ENCODE measurements at regions not wholly inside any gene's neighbourhood (a gene's known extent, or its start where the extent isn't known, plus 50 kb on each side); places are given as distances from the start of the nearest gene placed in this dataset.

GRCh38 chr13:105052711-105053110 lies 1482.8 kb downstream of the EFNB2 start:
- no peak overlapping the region for H3K4me3 ChIP-seq
- no peaks in the 10 kb centered on the region for H3K27me3 ChIP-seq
- no peaks in the 10 kb centered on the region for H3K4me1 ChIP-seq
- H3K27ac ChIP-seq (replicated peaks in 1 of 4): no peak overlapping the region
- no peaks in the 10 kb centered on the region for H3K36me3 ChIP-seq
- intact Hi-C loops (cut with DNase I): no loop called here
- 96% methylated on average over 4 of the region's 4 CpGs for WGBS
- TF ChIP-seq CTCF (IDR thresholded peaks at IDR 0.05): no peak
- no peak for TF ChIP-seq EP300 (IDR thresholded peaks at IDR 0.05)
- no peak for TF ChIP-seq POLR2A (IDR thresholded peaks at IDR 0.05; ENCODE audit: low read depth)
- no peak for TF ChIP-seq POLR2AphosphoS5 (IDR thresholded peaks at IDR 0.05)
- DNase-seq (ENCODE audit: extremely low spot score): no peak
- no peaks in the 10 kb centered on the region for H3K9me3 ChIP-seq

- no peaks in the 10 kb centered on the region for H3K27me3 ChIP-seq
- H3K4me3 ChIP-seq: no peak overlapping the region
- intact Hi-C loops (cut with DNase I): no loop called here
- H3K36me3 ChIP-seq: no peaks in the 10 kb centered on the region
- no peak overlapping the region for H3K27ac ChIP-seq (replicated peaks in 1 of 4)
- no peaks in the 10 kb centered on the region for H3K4me1 ChIP-seq
- no peak for DNase-seq (ENCODE audit: extremely low spot score)
- WGBS: 66% methylated on average over 4 of the region's 4 CpGs
- H3K9me3 ChIP-seq: no peaks in the 10 kb centered on the region
- TF ChIP-seq POLR2AphosphoS5 (IDR thresholded peaks at IDR 0.05) (no peak), EP300 (IDR thresholded peaks at IDR 0.05) (no peak), POLR2A (IDR thresholded peaks at IDR 0.05; ENCODE audit: low read depth) (no peak), CTCF (IDR thresholded peaks at IDR 0.05) (no peak)
Observed at GRCh38 chr13:105050686-105051085, 1484.8 kb downstream of the EFNB2 start.

GRCh38 chr13:105048677-105049076 lies 1486.8 kb downstream of the EFNB2 start:
- TF ChIP-seq CTCF (IDR thresholded peaks at IDR 0.05) (no peak), POLR2A (IDR thresholded peaks at IDR 0.05; ENCODE audit: low read depth) (no peak), POLR2AphosphoS5 (IDR thresholded peaks at IDR 0.05) (no peak), EP300 (IDR thresholded peaks at IDR 0.05) (no peak)
- H3K4me1 ChIP-seq: no peaks in the 10 kb centered on the region
- H3K4me3 ChIP-seq: no peak overlapping the region
- H3K36me3 ChIP-seq: no peaks in the 10 kb centered on the region
- H3K9me3 ChIP-seq: no peaks in the 10 kb centered on the region
- 38% methylated on average over 1 of the region's 1 CpG for WGBS
- no peaks in the 10 kb centered on the region for H3K27me3 ChIP-seq
- H3K27ac ChIP-seq (replicated peaks in 1 of 4): no peak overlapping the region
- intact Hi-C loops (cut with DNase I): no loop called here
- no peak for DNase-seq (ENCODE audit: extremely low spot score)

GRCh38 chr13:105047676-105048295 lies 1487.7 kb downstream of the EFNB2 start:
- intact Hi-C loops (cut with DNase I): no loop called here
- H3K27ac ChIP-seq (replicated peaks in 1 of 4): no peak overlapping the region
- no peaks in the 10 kb centered on the region for H3K27me3 ChIP-seq
- no peaks in the 10 kb centered on the region for H3K9me3 ChIP-seq
- TF ChIP-seq POLR2A (IDR thresholded peaks at IDR 0.05; ENCODE audit: low read depth) (no peak), CTCF (IDR thresholded peaks at IDR 0.05) (no peak), POLR2AphosphoS5 (IDR thresholded peaks at IDR 0.05) (no peak), EP300 (IDR thresholded peaks at IDR 0.05) (no peak)
- 78% methylated on average over 3 of the region's 3 CpGs for WGBS
- no peaks in the 10 kb centered on the region for H3K36me3 ChIP-seq
- DNase-seq (ENCODE audit: extremely low spot score): no peak
- no peaks in the 10 kb centered on the region for H3K4me1 ChIP-seq
- no peak overlapping the region for H3K4me3 ChIP-seq

- no peak overlapping the region for H3K4me3 ChIP-seq
- no peaks in the 10 kb centered on the region for H3K4me1 ChIP-seq
- H3K9me3 ChIP-seq: no peaks in the 10 kb centered on the region
- intact Hi-C loops (cut with DNase I): no loop called here
- DNase-seq (ENCODE audit: extremely low spot score): no peak
- H3K27me3 ChIP-seq: no peaks in the 10 kb centered on the region
- H3K36me3 ChIP-seq: no peaks in the 10 kb centered on the region
- no peak for TF ChIP-seq CTCF (IDR thresholded peaks at IDR 0.05)
- TF ChIP-seq POLR2AphosphoS5 (IDR thresholded peaks at IDR 0.05): no peak
- no peak overlapping the region for H3K27ac ChIP-seq (replicated peaks in 1 of 4)
- 91% methylated on average over 2 of the region's 2 CpGs for WGBS
Observed at GRCh38 chr13:105037110-105037509, 1498.4 kb downstream of the EFNB2 start.

Data from esophagus muscularis mucosa (tissue), 4 donors.